WI38 (cell line): ENCODE measurements at regions not wholly inside any gene's neighbourhood (a gene's known extent, or its start where the extent isn't known, plus 50 kb on each side); places are given as distances from the start of the nearest gene placed in this dataset.

Experiments used
- H3K4me3 ChIP-seq: 2 replicates; pipeline ENCODE4 v1.5.1; 2011; ENCODE audit warnings: low read depth, mild to moderate bottlenecking, control low read depth, low read length
- CTCF ChIP-seq: IDR thresholded peaks from 2 replicates; pipeline ENCODE4 v1.5.1; 2012; ENCODE audit warnings: low read depth, mild to moderate bottlenecking, control low read depth, low read length

DNA sequence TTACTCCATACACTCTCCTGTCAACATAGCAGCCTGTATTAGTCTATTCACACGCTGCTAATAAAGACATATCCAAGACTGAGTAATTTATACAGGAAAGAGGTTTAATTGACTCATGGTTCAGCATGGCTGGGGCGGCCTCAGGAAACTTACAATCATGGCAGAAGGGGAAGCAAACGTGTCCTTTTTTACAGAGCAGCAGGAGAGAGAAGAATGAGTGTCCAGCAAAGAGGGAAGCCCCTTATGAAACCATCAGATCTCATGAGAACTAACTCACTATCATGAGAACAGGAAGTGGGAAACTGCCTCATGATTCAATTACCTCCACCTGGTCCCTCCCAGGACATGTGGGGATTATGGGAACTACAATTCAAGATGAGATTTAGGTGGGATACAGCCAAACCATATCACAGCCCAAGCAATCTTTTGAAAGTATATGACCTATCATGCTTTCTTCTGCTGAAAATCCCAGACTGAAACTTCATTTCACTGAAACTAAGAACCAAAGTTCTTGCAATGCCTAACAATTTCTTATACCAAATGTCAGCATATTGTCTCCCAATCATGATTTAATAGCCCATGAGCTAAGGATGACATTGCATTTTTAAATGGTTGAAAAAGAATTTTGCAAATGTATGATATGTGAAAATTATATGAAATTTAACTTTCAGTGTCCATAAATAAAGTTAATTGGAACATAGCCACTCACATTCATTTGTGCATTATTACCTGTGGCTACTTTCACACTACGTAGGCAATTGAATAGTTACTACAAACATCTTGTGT is 686.8 kb upstream of the ZEB2 start:
- no peak for TF ChIP-seq CTCF
- no peak overlapping the region for H3K4me3 ChIP-seq

GRCh38 chr2:145203891-145204290 is 684.0 kb upstream of the ZEB2 start:
- H3K4me3 ChIP-seq: no peak overlapping the region
- TF ChIP-seq CTCF: no peak

DNA sequence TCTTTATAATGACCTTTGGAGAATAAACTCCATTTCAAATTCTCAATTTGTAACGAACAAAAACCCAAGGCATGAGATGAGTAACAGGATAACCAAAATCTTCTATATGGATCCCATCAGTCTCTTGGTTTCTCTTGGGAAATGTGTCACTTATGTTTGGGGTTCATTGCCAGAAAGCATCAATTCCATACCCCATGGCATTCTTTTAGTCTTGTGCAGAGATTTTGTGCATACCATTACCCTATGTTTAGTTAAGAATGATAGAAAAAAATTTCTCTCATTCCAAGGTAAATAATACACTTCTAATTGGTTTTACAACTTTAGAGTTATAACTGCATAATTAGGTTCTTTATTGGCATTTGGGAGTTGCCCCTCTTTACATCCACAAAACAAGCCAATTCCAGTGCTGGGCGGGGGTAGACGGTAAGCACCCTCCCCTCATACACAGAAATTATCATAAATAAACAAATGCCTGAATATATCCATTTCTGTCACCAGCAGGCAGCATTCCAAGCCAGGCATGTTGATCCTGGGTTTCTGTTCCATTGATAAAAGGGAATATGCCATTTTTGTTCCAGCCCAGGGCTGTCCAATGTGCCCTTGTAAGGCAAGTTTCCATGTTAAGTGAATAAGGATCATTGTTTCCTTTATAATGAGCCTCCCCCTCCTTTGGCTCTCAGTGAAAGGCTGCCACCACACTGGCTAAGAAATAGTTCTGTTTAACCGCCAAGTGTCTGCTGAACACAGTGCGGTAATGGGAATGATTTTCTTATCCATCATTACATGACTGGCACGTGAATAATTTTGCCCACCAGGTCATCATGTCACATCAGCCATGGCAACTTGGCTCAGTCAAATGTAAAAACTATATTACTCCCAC is 680.1 kb upstream of the ZEB2 start:
- no peak for TF ChIP-seq CTCF
- H3K4me3 ChIP-seq: no peak overlapping the region

DNA sequence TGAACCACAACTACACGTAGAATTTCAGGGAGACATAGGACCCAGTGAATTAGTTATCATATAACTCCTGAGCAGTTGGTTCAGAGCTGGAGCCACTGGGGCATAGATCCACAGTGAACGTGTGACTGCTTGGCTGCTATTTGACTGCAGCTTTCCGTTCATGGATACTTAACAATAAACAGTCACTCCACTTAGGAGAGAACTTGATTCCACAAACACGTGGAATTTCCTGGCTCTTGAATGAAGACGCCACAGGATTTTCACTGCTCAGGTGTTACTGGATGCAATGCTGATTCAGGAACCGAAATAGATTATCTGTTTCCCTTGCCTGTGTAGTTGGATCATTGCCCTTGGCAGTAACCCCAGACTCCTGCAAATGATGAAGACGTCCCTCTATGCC is 679.1 kb upstream of the ZEB2 start:
- no peak overlapping the region for H3K4me3 ChIP-seq
- no peak for TF ChIP-seq CTCF

DNA sequence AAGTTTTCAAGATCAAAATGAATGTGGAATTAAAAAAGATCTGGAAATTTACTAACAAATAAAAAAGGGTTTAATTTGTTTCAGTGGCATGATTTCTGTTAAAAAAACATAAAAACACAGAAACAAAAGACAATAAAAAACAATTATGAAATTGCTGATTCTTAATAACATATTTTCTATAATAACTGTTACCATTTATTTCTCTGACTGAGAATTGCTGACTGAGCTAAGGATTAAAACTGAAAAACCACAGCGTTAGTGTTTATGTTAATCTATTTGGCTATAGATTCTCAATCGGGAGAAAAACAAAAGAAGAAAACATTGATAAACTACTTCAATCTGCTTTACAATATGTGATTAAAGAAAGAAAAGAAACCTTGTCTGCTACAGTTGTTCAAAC is 678.6 kb upstream of the ZEB2 start:
- H3K4me3 ChIP-seq: no peak overlapping the region
- no peak for TF ChIP-seq CTCF

GRCh38 chr2:145197944-145198343 is 678.0 kb upstream of the ZEB2 start:
- H3K4me3 ChIP-seq: no peak overlapping the region
- no peak for TF ChIP-seq CTCF

DNA sequence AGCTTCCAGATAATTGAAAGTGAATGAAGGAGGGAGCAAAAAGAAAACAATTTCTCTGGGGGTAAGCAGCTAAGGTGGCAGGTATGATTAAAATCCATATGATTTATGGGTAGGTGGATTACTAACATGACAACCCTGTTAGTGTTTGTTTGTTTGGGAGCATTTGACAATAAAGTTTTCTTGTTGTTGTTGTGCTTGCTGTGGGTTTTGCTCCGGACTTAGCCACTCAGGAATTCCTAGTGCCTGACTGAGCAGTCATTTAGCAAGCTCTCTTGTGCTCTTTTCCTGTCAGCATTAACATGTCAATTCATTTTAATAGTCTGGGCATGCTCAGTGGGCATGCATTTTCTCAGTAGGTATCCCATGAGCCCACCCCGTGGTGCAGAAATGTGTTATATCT is 674.8 kb upstream of the ZEB2 start:
- no peak overlapping the region for H3K4me3 ChIP-seq
- no peak for TF ChIP-seq CTCF
